Stimulated activated CD8-positive, alpha-beta memory T cell treated with anti-CD3 and anti-CD28 coated beads, Interleukin-4, amount 100 ng/mL, for 4 hours (primary cell): ENCODE measurements at regions not wholly inside any gene's neighbourhood (a gene's known extent, or its start where the extent isn't known, plus 50 kb on each side); places are given as distances from the start of the nearest gene placed in this dataset.

Experiments used
- DNase-seq, 2 donors: peaks; one replicate each; pipeline ENCODE4 v3.0.0-alpha.2; 2020; ENCODE audit warnings: low read depth in 2 of 2, low spot score in 1 of 2

DNA sequence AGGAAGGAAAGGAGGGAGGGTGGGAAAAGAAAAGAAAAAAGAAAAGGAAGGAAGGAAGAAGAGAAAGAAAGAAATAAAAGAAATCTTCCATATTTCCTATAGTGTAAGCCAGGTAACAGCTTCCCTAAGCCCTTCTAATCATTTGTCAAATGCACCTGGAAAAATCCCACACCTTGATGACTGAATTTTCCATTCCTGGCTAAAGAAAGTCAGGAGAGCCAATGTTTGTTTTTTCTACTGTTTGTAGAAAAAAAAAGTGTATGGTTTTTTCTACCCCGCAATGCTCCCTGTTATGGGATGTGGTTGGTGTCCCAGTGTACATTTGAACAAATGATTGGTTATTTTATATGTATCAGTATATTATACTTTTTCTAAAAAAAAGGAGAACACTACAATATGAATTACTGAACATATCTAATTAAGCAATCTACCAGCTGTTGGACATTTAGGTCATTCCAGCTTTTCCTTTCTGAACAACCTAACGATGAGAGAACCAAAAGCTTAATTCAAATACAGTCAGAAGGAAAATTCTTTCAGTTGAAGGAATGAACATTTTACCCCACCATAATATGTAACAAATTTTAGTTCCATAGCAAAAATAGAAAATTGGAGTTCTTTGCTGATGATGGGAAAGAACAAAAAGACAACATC is 355.0 kb downstream of the SETD4 start:
- DNase-seq: no peak

DNA sequence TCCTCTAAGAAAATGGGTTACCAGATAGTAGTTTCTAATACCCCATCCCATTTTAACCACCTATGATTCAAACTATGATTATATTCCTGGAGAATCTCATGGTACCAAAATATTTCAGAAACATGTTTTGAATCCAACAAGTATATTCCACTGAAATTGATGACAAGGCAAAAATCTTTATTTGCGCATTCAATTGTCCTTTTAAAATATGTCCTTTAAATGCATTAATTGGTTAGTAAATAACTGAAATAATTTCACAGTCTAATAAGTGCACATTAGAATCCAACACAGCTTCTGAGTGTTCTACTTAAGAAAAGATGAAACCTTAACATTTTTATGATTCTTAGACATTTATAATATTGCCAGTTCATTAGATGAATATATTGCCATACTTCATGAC is 356.6 kb downstream of the SETD4 start:
- no peak for DNase-seq

GRCh38 chr21:35699361-35699760 is 361.0 kb downstream of the SETD4 start:
- DNase-seq: no peak

DNA sequence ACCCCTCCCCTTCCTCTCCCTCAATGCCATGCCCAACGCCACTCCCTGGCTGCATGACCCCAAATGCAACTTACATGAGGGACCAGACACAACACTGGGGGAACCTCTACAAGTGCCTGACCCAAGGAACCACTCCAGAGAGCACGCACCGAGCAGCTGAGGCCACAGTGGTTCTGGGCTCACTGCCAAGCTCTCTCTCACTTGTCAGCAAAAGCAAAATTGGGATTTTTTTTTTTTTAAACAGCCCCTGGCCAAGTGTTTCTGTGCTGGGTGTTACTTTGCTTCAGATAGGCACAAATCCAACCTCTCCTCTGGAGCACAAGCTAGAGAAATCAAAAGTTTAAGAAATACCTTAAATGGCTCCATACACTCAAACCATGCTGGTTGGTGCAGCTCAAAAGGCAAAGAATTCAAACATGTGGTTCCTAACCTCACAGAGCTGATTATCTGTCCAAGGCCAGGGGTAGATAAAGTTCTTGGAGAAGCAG is 363.0 kb downstream of the SETD4 start:
- DNase-seq: no peak

DNA sequence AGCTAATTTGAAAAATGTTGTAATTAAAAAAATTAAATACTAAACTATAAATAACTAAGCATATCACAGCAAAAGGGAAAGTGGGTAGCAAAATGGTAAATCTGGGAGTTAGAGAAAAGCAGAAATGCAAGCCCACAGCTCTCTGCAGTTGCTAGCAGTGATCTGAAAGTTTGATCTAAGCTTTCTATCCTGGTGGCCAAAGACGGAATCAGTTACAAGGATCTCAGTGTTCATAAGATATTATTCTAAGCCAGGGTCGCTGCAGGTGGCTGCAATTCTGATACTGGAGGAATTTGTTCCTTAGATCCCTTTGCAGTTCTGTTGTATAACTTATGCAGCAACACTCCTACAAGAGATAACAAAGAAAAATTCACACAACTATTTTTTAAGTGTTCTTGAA is 363.7 kb downstream of the SETD4 start:
- DNase-seq: no peak

DNA sequence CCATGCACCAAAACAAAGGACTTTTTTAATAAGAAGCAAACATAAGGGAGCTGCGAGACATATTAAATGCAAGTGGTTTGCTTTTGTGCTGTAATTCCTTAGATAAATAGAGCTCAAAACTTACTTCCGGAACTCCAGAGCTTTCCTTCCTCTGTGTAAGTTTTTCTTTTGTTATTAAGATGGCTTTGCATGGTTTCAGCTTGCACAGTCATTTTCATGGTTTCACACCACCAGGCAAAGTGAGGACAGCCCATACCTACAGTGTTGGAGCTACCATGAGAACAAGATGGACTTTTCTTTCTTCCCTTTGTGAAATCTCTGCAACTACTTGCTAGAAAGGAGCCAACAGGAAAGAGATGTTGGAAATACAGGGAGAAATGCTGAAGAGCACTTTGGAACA is 368.0 kb downstream of the SETD4 start:
- no peak for DNase-seq

- DNase-seq: no peak
Measured at GRCh38 chr21:35690436-35690835, 369.9 kb downstream of the SETD4 start.

- no peak for DNase-seq
Measured at GRCh38 chr21:35686156-35686555, 374.2 kb downstream of the SETD4 start.

DNA sequence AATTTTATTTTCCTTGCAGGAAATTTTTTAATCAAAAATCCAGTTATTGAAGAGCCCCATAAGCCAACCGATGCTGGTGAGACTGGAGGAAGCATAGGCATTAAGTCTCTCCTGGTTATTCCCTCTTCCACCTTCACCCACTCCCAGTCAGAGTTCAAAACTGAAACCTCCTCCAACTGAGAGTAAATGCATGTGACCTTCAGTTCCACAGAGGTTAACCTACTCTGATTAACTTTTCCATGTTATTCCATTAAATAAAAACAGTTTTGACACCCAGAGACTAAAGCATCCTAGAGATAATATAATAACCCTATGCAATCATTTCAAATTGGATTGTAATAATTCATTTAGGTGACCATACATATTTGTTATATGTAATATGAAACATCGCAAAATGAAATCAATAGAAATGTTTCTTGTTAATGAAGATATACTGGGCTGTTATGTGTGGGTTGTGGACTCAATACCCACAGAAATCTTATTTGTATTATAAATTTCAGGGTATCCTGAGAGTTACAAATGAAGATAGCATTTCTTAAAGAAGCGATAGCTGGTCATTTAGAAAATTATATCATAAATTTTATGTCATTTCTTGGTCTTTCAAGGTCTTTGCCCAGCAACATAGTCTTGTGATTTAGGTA is 376.5 kb downstream of the SETD4 start:
- no peak for DNase-seq

DNA sequence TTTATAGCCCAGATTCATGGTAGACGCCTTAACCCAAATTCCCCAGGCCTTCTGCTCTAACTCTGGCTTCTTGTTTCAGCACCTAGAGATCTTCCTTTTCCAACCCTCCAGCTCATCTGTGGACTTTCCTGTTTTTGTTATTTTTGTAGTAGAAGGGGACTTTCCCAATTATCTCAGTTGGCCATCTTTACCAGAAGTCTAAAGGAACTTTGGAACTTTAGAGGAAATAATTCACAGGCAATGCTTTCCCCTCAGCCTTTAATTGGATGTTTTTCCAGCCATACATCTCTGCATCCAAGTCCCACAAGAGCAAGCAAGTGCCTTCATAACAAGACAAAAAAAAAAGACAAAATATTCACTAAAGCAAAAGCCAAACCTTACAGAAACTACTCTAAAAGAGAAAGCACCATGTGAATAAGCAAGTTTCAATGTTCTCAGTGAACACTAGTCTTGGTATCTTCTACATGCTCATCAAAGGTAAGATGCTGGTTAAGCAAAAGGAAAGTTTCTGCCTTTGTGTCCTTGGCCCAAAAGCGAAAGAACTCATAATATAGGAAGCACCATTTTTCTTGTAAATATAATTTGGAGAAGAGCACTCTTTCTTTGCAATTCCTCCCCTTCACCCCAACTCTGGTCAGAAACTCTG is 377.3 kb downstream of the SETD4 start:
- DNase-seq: no peak

GRCh38 chr21:35681946-35682345 is 378.4 kb downstream of the SETD4 start:
- DNase-seq: no peak

- no peak for DNase-seq
Measured at GRCh38 chr21:35679076-35679475, 381.2 kb downstream of the SETD4 start.

DNA sequence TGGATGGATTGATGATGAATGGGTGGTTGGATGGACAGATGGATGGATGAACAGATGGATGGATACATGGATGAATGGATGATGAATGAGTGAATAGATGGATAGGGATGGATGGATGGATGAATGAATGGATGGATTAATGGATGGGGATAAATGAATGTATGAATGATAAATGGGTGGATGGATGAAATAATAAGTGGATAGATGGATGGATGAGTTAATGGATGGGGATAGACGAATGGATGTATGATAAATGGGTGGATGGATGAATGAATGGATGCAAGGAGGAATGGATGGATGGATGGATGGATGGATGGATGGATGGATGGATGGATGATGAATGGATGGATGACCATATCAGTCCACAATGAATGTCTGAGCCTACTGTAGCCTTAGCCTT is 381.9 kb downstream of the SETD4 start:
- no peak for DNase-seq

- no peak for DNase-seq
Measured at GRCh38 chr21:35677298-35677841, 383.0 kb downstream of the SETD4 start.

DNA sequence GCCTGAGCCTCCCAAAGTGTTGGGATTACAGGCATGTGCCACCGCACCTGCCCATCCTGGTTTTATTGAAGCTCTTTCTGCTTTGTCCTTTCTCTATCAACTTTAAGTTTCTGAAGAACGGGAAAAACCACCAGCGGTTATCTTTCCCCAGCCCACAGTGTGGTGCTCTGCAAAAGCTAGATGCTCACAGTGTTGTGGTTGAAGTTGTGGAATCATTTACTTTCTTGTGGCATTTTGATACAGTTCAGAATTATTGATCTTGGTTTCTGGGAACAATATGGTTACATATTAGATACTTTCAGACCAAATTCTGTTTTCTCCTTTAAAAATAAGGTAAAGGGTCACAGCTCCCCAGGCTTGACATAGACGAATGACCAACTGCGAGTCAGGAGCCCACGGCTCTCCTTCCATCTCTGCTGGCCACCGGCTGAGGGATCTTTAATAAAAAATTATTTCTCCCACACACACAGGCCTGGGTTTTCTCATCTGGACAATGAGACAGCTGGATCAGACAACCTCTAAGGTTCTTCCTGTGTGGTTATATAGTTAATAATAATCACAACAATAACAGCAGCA is 385.3 kb downstream of the SETD4 start:
- DNase-seq: no peak

- no peak for DNase-seq
Measured at GRCh38 chr21:35674091-35674671, 386.1 kb downstream of the SETD4 start.

GRCh38 chr21:35672313-35672712 is 388.0 kb downstream of the SETD4 start:
- no peak for DNase-seq

- no peak for DNase-seq
Measured at GRCh38 chr21:35664683-35665082, 395.6 kb downstream of the SETD4 start.

DNA sequence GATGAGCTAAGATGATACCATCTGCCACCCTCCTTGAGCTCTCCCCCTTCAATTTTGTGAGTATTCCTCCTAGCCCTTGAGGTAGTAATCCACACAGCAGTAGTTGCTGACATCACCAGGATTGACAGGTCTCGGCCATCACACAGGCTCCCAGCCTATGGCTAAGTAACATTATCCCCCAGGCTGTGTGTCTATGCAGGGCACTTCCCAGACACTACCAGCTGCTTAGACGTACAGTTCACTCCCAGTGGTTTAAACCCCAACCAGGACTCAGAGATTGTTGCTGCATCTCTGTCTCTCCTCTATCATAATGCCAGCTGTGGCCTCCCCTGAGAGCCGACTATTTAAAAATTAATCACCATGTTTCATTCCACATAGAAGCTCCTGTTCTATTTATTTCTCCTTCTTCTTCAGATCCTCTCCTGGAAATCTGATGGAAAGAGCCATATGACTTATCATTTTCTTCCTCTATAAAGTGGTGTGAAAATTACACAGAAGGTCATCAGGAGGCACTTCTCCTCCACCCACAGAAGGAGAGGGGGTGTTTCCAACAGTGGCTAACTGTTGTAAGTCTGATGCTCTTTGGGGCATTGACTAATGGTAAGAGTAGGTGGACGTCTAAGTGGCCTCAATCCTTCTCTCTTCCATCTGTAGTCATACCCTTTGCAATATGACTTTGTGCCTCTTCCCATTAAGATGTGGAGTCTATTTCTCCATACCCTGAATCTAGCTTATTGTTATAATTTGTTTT is 396.3 kb downstream of the SETD4 start:
- DNase-seq: no peak

DNA sequence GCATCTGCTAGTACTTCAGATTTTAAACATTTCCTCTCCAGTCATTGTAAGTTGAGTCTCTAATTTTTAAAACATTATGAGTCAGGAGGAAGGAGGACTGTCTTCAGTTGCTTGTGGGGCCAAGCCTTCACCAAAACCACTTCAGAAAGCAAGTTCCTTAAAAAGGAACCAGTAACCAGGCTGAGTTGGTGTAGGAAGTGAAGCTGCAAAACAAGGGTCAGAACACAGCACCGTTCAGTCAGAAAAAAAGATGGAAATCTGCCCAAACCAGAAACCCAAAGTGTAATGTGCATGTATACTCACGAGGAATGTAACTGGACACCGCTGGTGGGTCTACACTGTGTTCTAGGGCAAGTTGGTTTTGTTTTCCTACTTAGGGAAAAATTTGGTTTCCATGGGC is 402.1 kb downstream of the SETD4 start:
- DNase-seq: no peak

DNA sequence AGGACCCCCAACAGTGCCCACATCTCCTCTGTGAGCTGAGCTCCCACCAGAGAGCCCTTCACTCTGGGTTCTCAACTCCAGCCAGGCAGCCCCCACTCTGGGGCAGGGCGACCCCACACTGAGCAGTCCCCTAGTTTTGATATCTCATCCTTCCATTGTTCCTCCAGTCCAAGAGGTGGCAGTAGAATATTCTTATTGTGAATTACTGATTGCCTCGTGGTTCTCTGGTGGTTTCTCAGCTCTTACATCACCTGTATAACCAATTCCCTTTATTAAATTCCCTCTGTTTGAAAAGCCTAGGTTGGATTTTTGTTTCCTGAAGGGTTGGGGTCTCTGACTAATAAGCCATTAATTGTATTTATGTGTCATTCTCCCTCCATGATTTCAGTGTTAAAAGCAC is 407.5 kb downstream of the SETD4 start:
- DNase-seq: no peak
